ENCODE measurements at regions not wholly inside any gene's neighbourhood (a gene's known extent, or its start where the extent isn't known, plus 50 kb on each side); places are given as distances from the start of the nearest gene placed in this dataset.
A peak's percentile ranks its signal among the peaks of the same experiment; 100 is the strongest.
"Not testable (repeated sequence)": the region's sequence is repeated elsewhere in the genome, so short reads cannot be mapped to it uniquely, and the experiment has no call there.

- FAIRE-seq: no peak
- no peak for DNase-seq (ENCODE audit: low spot score)
These were observed 100.4 kb upstream of the CHD1 start for GRCh38 chr5:99029172-99029571.

DNA sequence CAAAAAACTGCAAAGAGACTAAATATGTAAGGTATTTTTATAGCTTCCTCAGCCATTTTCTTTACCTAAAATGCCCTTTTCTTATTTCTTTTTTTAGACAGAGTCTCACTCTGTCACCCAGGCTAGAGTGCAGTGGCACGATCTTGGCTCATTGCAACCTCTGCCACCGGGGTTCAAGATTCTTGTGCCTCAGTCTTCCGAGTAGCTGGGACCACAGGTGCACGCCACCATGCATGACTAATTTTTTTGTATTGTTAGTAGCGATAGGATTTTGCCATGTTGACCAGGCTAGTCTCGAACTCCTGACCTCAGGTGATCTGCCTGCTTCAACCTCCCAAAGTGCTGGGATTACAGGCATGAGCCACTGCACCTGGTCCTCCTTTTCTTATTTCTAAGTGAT lies 99.4 kb upstream of the CHD1 start:
- FAIRE-seq; DNase-seq (ENCODE audit: low spot score): not testable (repeated sequence)

DNA sequence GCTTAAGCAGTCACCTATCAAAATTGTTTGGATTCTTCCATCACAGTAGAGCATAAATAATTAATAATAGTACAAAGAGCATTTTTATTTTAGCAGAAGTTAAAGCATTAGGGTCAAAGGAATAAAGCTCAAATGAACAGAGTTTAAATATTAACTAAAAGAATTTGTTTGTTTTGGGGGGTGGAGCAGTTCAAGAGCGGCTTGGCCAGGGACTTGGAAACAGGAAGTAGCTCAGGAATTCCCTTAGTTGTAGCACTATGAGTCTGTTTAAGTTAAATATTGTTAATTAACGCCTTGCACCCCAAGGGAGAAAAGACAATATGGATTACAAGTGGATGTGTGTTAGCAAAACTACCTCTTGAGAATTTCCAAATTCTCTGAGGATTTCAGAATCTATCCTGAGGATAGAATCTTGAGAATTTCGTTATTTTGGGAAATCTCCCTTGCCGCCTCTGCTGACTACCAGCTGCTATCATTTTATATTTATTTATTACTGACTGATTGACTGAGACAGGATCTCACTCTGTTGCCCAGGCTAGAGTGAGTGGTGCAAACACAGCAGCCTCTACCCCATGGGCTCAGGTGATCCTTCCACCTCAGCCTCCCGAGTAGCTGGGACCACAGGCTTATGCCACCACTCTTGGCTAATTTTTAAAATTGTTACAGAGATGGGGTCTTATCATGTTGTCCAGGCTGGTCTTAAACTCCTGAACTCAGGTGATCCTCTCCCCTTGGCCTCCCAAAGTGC lies 96.7 kb upstream of the CHD1 start:
- FAIRE-seq (no peak), DNase-seq (ENCODE audit: low spot score) (peak; percentile 5)

GRCh38 chr5:99023330-99023729 lies 94.5 kb upstream of the CHD1 start:
- no peak for DNase-seq (ENCODE audit: low spot score)
- FAIRE-seq: no peak

GRCh38 chr5:99022250-99022649 lies 93.4 kb upstream of the CHD1 start:
- FAIRE-seq: no peak

GRCh38 chr5:99020698-99021048 lies 91.9 kb upstream of the CHD1 start:
- DNase-seq (ENCODE audit: low spot score) (no peak), FAIRE-seq (no peak)

More at GRCh38 chr5:99022250-99022649, 93.4 kb upstream of the CHD1 start:
- DNase-seq (ENCODE audit: low spot score): no peak

DNA sequence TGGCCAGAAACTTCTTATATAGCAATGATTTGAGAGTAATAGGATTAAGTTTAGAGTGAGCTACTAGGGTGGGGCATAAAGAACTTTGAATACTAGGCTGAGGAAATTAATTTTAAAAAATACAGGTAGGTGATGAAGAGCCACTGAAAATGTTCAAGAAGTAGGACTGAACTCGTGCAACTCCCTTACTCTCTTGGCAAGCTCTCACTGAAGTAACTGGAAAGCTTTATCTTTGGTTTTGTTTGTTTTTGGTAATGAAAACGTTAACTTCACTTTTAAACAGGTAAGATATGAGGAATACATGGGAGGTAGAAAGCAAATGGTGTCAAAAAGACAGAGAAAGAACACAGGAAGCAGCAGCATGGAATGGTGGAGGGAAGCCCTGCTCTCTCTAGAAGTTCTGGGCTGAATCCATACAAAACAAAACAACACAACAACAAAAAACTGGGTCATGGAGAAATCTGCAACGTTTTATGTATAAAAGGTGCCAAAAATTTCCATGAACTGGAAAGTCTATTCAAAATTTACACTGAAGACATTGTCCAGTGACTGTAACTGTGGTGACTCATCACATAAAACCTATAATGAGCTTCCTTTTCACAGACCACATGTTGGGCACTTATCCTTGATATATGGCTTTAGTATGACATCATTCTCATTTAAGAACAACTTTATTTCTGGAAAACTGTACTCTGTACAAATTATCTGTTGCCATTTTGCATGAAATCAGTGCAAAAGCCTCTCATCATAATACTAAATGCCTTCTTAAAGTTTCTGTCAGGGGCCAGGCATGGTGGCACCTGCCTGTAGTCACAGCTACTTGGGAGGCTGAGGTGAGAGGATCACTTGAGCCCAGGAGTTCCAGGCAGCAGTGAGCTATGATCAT lies 91.2 kb upstream of the CHD1 start:
- FAIRE-seq (peak; percentile 80), DNase-seq (ENCODE audit: low spot score) (peak; percentile 56)

GRCh38 chr5:99019254-99019653 lies 90.4 kb upstream of the CHD1 start:
- DNase-seq (ENCODE audit: low spot score): no peak
- FAIRE-seq: no peak

GRCh38 chr5:99010294-99010693 lies 81.5 kb upstream of the CHD1 start:
- FAIRE-seq (no peak), DNase-seq (ENCODE audit: low spot score) (no peak)

GRCh38 chr5:99008009-99008408 lies 79.2 kb upstream of the CHD1 start:
- DNase-seq (ENCODE audit: low spot score); FAIRE-seq: not testable (repeated sequence)

DNA sequence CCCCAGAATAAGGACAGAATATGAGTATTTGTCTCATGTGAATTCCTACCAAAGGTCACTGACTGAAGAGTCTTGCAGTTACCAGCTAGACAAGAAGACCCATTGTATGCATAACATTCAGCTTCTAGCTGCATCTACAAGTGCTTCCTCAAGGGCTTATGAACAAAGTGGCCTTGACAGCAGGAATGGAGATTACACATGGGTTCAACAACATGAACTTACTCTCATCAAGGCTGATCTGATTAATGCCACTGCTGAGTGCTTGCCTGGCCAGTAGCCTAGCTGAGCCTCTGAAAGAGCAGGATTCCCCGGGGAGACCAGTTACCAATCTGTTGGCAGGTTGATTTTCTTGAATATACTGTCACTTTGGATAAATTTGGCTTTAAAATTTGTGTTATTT lies 76.7 kb upstream of the CHD1 start:
- DNase-seq (ENCODE audit: low spot score) (no peak), FAIRE-seq (no peak)

GRCh38 chr5:99004960-99005359 lies 76.2 kb upstream of the CHD1 start:
- no peak for FAIRE-seq
- DNase-seq (ENCODE audit: low spot score): no peak

DNA sequence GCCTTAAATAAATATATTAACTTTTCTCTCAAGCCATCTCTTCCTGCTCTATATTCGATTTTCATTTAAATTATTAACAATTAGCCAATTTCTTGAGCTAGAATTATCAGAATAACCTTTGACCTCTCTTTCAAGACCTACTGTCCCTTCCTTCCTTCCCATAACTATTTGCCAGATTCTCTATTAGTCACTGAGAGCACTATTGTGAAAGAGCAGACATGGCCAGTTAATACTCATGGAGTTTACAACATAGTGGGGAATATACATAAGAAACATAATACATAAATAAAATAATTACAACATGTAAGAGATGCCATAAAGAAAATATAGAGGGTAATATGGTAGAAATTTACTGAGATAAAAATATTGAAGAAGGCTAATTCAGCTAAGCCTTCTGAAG lies 72.1 kb upstream of the CHD1 start:
- DNase-seq (ENCODE audit: low spot score) (no peak), FAIRE-seq (no peak)

DNA sequence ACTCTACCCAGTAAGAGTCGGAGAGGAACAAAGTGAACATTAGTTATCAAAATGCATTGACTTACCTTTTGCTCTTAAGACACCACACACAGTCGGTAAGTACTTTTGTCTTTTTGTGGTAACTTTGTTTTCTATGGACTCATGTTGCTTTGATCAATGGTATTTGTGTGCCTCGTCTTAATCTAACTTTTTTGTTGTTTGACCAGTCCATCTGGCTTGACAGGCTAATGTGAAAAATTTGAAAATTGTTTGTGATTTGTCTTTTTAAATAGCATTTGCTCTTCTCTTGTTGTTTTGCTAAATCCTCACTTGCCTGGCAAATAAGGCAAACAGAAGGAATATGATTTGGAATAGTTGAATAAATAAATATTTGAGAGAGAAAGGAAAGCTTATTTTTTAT lies 71.4 kb upstream of the CHD1 start:
- no peak for FAIRE-seq
- DNase-seq (ENCODE audit: low spot score): no peak

DNA sequence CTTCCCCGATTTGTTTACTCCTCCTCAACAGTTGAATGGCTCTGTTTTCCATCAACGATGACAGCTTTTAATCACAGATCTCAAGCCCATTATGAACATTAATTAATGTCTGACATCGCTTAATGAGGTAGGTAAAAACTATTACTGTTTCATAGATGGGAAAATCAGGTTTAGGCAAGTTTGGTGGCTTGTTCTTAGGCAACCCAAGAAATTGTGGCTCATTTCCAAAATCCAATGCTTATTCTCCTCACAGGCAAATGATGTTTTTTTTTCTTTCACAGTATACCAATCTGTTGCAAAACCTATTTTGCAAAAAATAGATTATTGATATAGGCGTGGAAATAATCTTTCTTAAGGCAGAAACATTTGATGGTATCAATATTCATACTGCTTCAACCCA lies 70.8 kb upstream of the CHD1 start:
- DNase-seq (ENCODE audit: low spot score): no peak
- FAIRE-seq: no peak

- FAIRE-seq: no peak
- DNase-seq (ENCODE audit: low spot score): no peak
These were observed 68.2 kb upstream of the CHD1 start for GRCh38 chr5:98997000-98997399.

DNA sequence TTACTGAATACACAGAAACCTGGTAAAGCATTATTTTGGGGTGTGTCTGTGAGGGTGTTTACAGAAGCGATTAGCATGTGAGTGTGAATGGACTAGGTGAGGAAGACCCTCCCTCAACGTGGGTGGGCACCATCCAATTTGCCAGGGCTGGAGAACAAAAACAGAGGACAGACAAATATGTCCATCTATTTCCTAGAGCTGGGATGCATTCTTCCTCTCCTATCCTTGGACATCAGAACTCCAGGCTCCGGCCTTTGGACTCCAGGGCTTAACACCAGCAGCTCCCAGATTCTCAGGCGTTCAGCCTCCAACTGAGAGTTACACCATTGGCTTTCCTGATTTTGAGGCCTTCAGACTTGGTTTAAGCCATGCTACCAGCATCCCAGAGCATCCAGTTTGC lies 65.8 kb upstream of the CHD1 start:
- FAIRE-seq: no peak
- DNase-seq (ENCODE audit: low spot score): no peak

DNA sequence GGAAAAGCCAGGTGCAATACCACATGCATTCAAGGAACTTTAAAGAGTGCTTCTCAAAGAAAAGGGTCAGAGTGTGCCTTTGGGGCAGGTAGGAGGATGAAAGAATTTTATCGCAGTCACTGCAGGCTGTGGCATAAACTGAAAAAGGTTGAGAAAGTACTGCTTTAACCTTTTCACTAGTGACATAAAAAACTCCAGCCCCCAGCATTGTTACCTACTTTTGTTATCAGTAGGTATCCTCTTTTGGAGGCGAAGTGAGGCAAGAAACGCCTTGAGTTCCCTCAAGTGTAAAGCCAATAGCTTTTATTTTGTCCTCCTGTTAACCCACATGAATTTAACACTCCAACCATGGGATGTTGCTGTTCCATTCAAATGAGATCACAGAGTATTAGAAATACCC lies 64.7 kb upstream of the CHD1 start:
- FAIRE-seq (no peak), DNase-seq (ENCODE audit: low spot score) (no peak)

- no peak for DNase-seq (ENCODE audit: low spot score)
- no peak for FAIRE-seq
These were observed 63.7 kb upstream of the CHD1 start for GRCh38 chr5:98992552-98992951.

DNA sequence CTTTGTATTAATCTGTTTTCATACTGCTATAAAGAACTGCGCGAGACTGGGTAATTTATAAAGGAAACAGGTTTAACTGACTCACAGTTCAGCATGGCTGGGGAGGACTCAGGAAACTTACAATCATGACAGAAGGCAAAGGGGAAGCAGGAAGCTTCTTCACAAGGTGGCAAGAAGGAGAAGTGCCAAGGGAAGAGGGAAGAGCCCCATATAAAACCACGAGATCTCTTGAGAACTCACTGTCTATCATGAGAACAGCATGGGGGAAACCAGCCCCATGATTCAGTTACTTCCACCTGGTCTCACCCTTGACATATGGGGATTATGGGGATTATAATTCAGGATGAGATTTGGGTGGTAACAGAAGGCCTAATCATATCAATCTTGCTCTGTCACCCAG lies 60.9 kb upstream of the CHD1 start:
- no peak for DNase-seq (ENCODE audit: low spot score)
- no peak for FAIRE-seq

GRCh38 chr5:98986587-98986986 lies 57.8 kb upstream of the CHD1 start:
- FAIRE-seq: no peak
- no peak for DNase-seq (ENCODE audit: low spot score)

DNA sequence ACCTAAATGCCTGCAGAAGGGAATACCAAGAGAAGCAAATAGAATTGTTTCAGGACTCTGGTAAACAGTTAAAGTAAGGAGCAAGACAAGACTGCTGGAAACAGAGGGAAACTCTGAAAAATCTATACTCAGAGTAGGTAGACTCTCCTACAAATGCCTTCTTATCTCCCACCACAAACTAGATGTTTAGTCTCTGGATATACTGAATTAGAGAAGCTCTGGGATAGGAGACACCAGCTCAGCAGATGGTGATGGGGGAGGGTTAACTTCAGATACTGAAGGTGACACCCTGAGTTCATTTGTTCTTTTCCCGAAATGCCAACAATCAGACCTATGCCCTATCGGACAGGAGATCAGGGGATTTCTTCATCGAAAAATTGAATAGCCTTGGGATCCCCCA lies 54.1 kb upstream of the CHD1 start:
- DNase-seq (ENCODE audit: low spot score) (no peak), FAIRE-seq (no peak)

Data from RCC 7860 (cell line).